ENCODE measurements at regions not wholly inside any gene's neighbourhood (a gene's known extent, or its start where the extent isn't known, plus 50 kb on each side); places are given as distances from the start of the nearest gene placed in this dataset.

- TF ChIP-seq CTCF (IDR thresholded peaks at IDR 0.05; ENCODE audit: low read depth, low read length, missing input control), result no peak
- TF ChIP-seq YY1 (IDR thresholded peaks at IDR 0.05), result no peak
- no peak for TF ChIP-seq GABPA (IDR thresholded peaks at IDR 0.05 in 1 of 2, conservative IDR thresholded peaks at IDR 0.05 in 1 of 2)
- no peak for TF ChIP-seq SP1 (IDR thresholded peaks at IDR 0.05)
- TF ChIP-seq JUND (IDR thresholded peaks at IDR 0.05), result no peak
Observed at GRCh38 chr7:15855525-15856109, 169.1 kb upstream of the MEOX2 start.

All from liver (tissue), 3 donors.